ENCODE measurements at regions not wholly inside any gene's neighbourhood (a gene's known extent, or its start where the extent isn't known, plus 50 kb on each side); places are given as distances from the start of the nearest gene placed in this dataset.

DNA sequence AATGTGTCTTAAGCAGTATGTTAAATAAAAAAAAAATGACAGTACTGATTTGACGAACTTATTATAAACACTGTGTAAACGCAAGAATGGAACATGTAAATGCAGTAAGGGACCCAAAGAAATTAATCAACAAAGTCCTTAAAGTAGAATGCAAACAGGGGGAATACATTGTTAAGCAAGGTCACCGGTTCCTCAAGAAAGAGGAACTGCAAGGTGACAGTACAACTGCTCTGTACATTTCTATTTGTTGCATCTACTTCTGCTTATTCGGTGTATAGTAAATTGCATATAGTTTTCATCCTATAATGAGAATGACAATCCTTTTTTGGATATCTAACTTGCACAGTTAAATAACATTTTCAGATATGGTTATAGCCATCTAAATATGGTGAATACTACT, 387.0 kb upstream of the SEMA3D start:
- TF ChIP-seq POLR2A (IDR thresholded peaks at IDR 0.05), result no peak
- TF ChIP-seq, protein P1, sequence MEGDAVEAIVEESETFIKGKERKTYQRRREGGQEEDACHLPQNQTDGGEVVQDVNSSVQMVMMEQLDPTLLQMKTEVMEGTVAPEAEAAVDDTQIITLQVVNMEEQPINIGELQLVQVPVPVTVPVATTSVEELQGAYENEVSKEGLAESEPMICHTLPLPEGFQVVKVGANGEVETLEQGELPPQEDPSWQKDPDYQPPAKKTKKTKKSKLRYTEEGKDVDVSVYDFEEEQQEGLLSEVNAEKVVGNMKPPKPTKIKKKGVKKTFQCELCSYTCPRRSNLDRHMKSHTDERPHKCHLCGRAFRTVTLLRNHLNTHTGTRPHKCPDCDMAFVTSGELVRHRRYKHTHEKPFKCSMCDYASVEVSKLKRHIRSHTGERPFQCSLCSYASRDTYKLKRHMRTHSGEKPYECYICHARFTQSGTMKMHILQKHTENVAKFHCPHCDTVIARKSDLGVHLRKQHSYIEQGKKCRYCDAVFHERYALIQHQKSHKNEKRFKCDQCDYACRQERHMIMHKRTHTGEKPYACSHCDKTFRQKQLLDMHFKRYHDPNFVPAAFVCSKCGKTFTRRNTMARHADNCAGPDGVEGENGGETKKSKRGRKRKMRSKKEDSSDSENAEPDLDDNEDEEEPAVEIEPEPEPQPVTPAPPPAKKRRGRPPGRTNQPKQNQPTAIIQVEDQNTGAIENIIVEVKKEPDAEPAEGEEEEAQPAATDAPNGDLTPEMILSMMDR (IDR thresholded peaks at IDR 0.05 in 4 of 5, conservative IDR thresholded peaks at IDR 0.05 in 1 of 5), result no peak
